Neural cell (in vitro differentiated cells): ENCODE measurements at regions not wholly inside any gene's neighbourhood (a gene's known extent, or its start where the extent isn't known, plus 50 kb on each side); places are given as distances from the start of the nearest gene placed in this dataset.

Experiments
- H2AFZ ChIP-seq: fragments of 200-600, 300-800 bp; sonication (generic), shearing (Covaris generic); 2 replicates; pipeline ENCODE4 v1.6.0; 2014; ENCODE audit warnings: low read depth, mild to moderate bottlenecking, antibody characterized with exemption, low read length, moderate library complexity
- H3F3A ChIP-seq: fragments of 200-600 bp; shearing (Covaris generic); 2 replicates; pipeline ENCODE4 v1.6.1; 2016; ENCODE audit warnings: mild to moderate bottlenecking, moderate library complexity, mixed read lengths, antibody characterized with exemption, low read length; ENCODE audit not compliant: insufficient read depth, poor library complexity, severe bottlenecking
- H3K27ac ChIP-seq: fragments of 200-600, 300-800 bp; sonication (generic), shearing (Covaris generic); 2 replicates; pipeline ENCODE4 v1.5.1; 2014; ENCODE audit warnings: mild to moderate bottlenecking, low read length, moderate library complexity
- H3K27me3 ChIP-seq: fragments of 300-800, 200-600 bp; sonication (generic), shearing (Covaris generic); 2 replicates; pipeline ENCODE4 v1.6.0; 2014; ENCODE audit warnings: mild to moderate bottlenecking, low read depth, low read length, moderate library complexity; ENCODE audit not compliant: insufficient read depth
- H3K36me3 ChIP-seq: fragments of 300-800, 200-600 bp; sonication (generic), shearing (Covaris generic); 2 replicates; pipeline ENCODE4 v1.5.1; 2014; ENCODE audit warnings: mild to moderate bottlenecking, antibody characterized with exemption, low read length, moderate library complexity; ENCODE audit not compliant: insufficient read depth
- H3K4me2 ChIP-seq: fragments of 300-800, 200-600 bp; sonication (generic), shearing (Covaris generic); 2 replicates; pipeline ENCODE4 v1.6.0; 2014; ENCODE audit warnings: mild to moderate bottlenecking, low read length
- H3K4me3 ChIP-seq: fragments of 300-800, 200-600 bp; sonication (generic), shearing (Covaris generic); 2 replicates; pipeline ENCODE4 v1.5.1; 2014; ENCODE audit warnings: mild to moderate bottlenecking, low read length, moderate library complexity
- H3K79me2 ChIP-seq: fragments of 200-600 bp; shearing (Covaris generic); replicated peaks from 2 replicates; pipeline ENCODE4 v1.6.0; 2014; ENCODE audit warnings: mild to moderate bottlenecking, low read length, moderate library complexity; ENCODE audit not compliant: insufficient read depth
- H3K9ac ChIP-seq: fragments of 300-800, 200-600 bp; sonication (generic), shearing (Covaris generic); 2 replicates; pipeline ENCODE4 v1.6.1; 2016; ENCODE audit warnings: mild to moderate bottlenecking, low read length, mixed read lengths
- H3K9me2 ChIP-seq: fragments of 200-600 bp; shearing (Covaris generic); 2 replicates; pipeline ENCODE4 v1.6.1; 2016; ENCODE audit warnings: mild to moderate bottlenecking, low read length, mixed read lengths; ENCODE audit not compliant: insufficient read depth
- H3K9me3 ChIP-seq: fragments of 200-600, 300-800 bp; sonication (generic), shearing (Covaris generic); 2 replicates; pipeline ENCODE4 v1.6.1; 2016; ENCODE audit warnings: mild to moderate bottlenecking, mixed run types, low read length, moderate library complexity, mixed read lengths
- H4K20me1 ChIP-seq: fragments of 200-600 bp; shearing (Covaris generic); 2 replicates; pipeline ENCODE4 v1.6.1; 2016; ENCODE audit warnings: mild to moderate bottlenecking, mixed run types; ENCODE audit not compliant: insufficient read depth
- POLR2AphosphoS5 ChIP-seq: IDR thresholded peaks from 2 replicates; pipeline ENCODE4 v1.6.1; 2012
- REST ChIP-seq: IDR thresholded peaks from 2 replicates; pipeline ENCODE4 v1.6.1; 2012; ENCODE audit warnings: borderline replicate concordance
- small RNA-seq, 3 experiments: library from RNA; depleted of rRNA; stranded (forward); fragments of <200 nt; gene quantifications; one replicate each; pipeline ENCODE3, GENCODE V24; 2012

- TF ChIP-seq REST (no peak), POLR2AphosphoS5 (no peak)
- Histone ChIP-seq H4K20me1 (no peaks in the 10 kb centered on the region), H2AFZ (no peak overlapping the region)
These were observed 50.2 kb upstream of the LYZL1 start for GRCh38 chr10:29238523-29239135.

More at GRCh38 chr10:29238523-29239135, 50.2 kb upstream of the LYZL1 start:
- Histone ChIP-seq H3F3A (no peaks in the 10 kb centered on the region), H3K4me2 (no peak overlapping the region), H3K27ac (no peak overlapping the region), H3K79me2 (no peaks in the 10 kb centered on the region), H3K36me3 (no peaks in the 10 kb centered on the region), H3K27me3 (no peaks in the 10 kb centered on the region), H3K9ac (no peak overlapping the region), H3K9me2 (no peaks in the 10 kb centered on the region), H3K9me3 (no peaks in the 10 kb centered on the region), H3K4me3 (no peak overlapping the region)

Small RNA genes in the stretch of these regions (small RNA-seq; reads per million reads assigned to genes)
- gene AL355376.1: 0 reads per million in 3 experiments
- gene AL355376.2: 0 reads per million in 3 experiments
- 0 reads per million in 3 experiments for gene RNA5SP308
- 0 reads per million in 3 experiments for gene RNU6-270P
